ENCODE measurements at regions not wholly inside any gene's neighbourhood (a gene's known extent, or its start where the extent isn't known, plus 50 kb on each side); places are given as distances from the start of the nearest gene placed in this dataset.

GRCh38 chr11:27909386-27909785, 198.6 kb downstream of the KIF18A start:
- no peak for TF ChIP-seq CTCF (IDR thresholded peaks at IDR 0.05; ENCODE audit: low read depth, low read length)
- TF ChIP-seq POLR2A (IDR thresholded peaks at IDR 0.05; ENCODE audit: extremely low read depth, insufficient read length), result no peak

Data from NB4 (cell line).